ENCODE measurements at regions not wholly inside any gene's neighbourhood (a gene's known extent, or its start where the extent isn't known, plus 50 kb on each side); places are given as distances from the start of the nearest gene placed in this dataset.

GRCh38 chr10:93245779-93246178 is 172.1 kb downstream of the CYP26A1 start:
- TF ChIP-seq EZH2 (IDR thresholded peaks at IDR 0.05; ENCODE audit: low read length) (no peak), CTCF (optimal IDR thresholded peaks at IDR 0.05 in 1 of 3, IDR thresholded peaks at IDR 0.05 in 1 of 3, conservative IDR thresholded peaks at IDR 0.05 in 1 of 3; ENCODE audit: extremely low read depth in 1 of 3, insufficient read depth in 2 of 3, low read length in 3 of 3) (no peak)

All from keratinocyte (primary cell).